ENCODE measurements at regions not wholly inside any gene's neighbourhood (a gene's known extent, or its start where the extent isn't known, plus 50 kb on each side); places are given as distances from the start of the nearest gene placed in this dataset.

- TF ChIP-seq SIN3A (IDR thresholded peaks at IDR 0.05; ENCODE audit: borderline replicate concordance, insufficient read depth, low read depth, low read length) (no peak), CTCF (IDR thresholded peaks at IDR 0.05) (no peak), POLR2AphosphoS5 (IDR thresholded peaks at IDR 0.05; ENCODE audit: low read depth, low read length) (no peak), TCF7L2 (IDR thresholded peaks at IDR 0.05; ENCODE audit: low read depth, low read length) (no peak), REST (IDR thresholded peaks at IDR 0.05; ENCODE audit: insufficient read depth in 1 of 2, low read depth in 2 of 2, low read length in 1 of 2) (no peak)
- ChIA-PET POLR2A (no interaction called here), CTCF (no interaction called here)
- no peak overlapping the region for H3K27ac ChIP-seq (ENCODE audit: low read length)
- H3K36me3 ChIP-seq (ENCODE audit: control insufficient read depth, insufficient read depth, low read length): no peaks in the 10 kb centered on the region
- intact Hi-C loops (cut with micrococcal nuclease; ENCODE audit: unreplicated experiment) (no loop called here), in situ Hi-C loops (cut with HindIII; ENCODE audit: low pct_unique_long_range_greater_than_20kb, low sequenced_read_pairs) (no loop called here)
- BruUV-seq (replicated peaks): no TSS peak
- DNase-seq (ENCODE audit: low read depth, low spot score): no peak
- ATAC-seq: no peak
- peaks cover 2% of the 10 kb centered on the region; the same call in 1 of the 2 replicates for H3K27me3 ChIP-seq (ENCODE audit: control insufficient read depth, insufficient read depth, low read length)
- H3K4me1 ChIP-seq (ENCODE audit: control insufficient read depth, insufficient read depth, low read length): no peaks in the 10 kb centered on the region
- H3K4me3 ChIP-seq (ENCODE audit: low read depth in 2 of 2, low read length in 2 of 2): no peak overlapping the region
- H3K9me3 ChIP-seq (ENCODE audit: control insufficient read depth, insufficient read depth, low read depth, low read length): no peaks in the 10 kb centered on the region
Observed at GRCh38 chr4:100070868-100071267, 119.4 kb downstream of the DDIT4L start.

- DNase-seq (ENCODE audit: low read depth, low spot score): no peak
- no peaks in the 10 kb centered on the region for H3K4me1 ChIP-seq (ENCODE audit: control insufficient read depth, insufficient read depth, low read length)
- intact Hi-C loops (cut with micrococcal nuclease; ENCODE audit: unreplicated experiment) (no loop called here), in situ Hi-C loops (cut with HindIII; ENCODE audit: low pct_unique_long_range_greater_than_20kb, low sequenced_read_pairs) (no loop called here)
- no peak overlapping the region for H3K4me3 ChIP-seq (ENCODE audit: low read depth in 2 of 2, low read length in 2 of 2)
- BruUV-seq (replicated peaks): no TSS peak
- POLR2A ChIA-PET: no interaction called here
- no peaks in the 10 kb centered on the region for H3K36me3 ChIP-seq (ENCODE audit: control insufficient read depth, insufficient read depth, low read length)
- H3K27ac ChIP-seq (ENCODE audit: low read length): no peak overlapping the region
- TF ChIP-seq SIN3A (IDR thresholded peaks at IDR 0.05; ENCODE audit: borderline replicate concordance, insufficient read depth, low read depth, low read length) (no peak), REST (IDR thresholded peaks at IDR 0.05; ENCODE audit: insufficient read depth in 1 of 2, low read depth in 2 of 2, low read length in 1 of 2) (no peak), TCF7L2 (IDR thresholded peaks at IDR 0.05; ENCODE audit: low read depth, low read length) (no peak), CTCF (IDR thresholded peaks at IDR 0.05) (no peak), POLR2AphosphoS5 (IDR thresholded peaks at IDR 0.05; ENCODE audit: low read depth, low read length) (no peak)
- peaks cover 2% of the 10 kb centered on the region; the same call in 1 of the 2 replicates for H3K27me3 ChIP-seq (ENCODE audit: control insufficient read depth, insufficient read depth, low read length)
- H3K9me3 ChIP-seq (ENCODE audit: control insufficient read depth, insufficient read depth, low read depth, low read length): no peaks in the 10 kb centered on the region
- CTCF ChIA-PET: no interaction called here
- ATAC-seq: no peak
Observed at GRCh38 chr4:100069207-100069606, 119.1 kb upstream of the H2AZ1 start.
